LNCaP clone FGC (cell line): ENCODE measurements at regions not wholly inside any gene's neighbourhood (a gene's known extent, or its start where the extent isn't known, plus 50 kb on each side); places are given as distances from the start of the nearest gene placed in this dataset.

Experiments used
- DNase-seq: peaks from one replicate; pipeline ENCODE4 v3.0.0-alpha.2; 2011; ENCODE audit warnings: low read depth
- H3K4me3 ChIP-seq: 2 replicates; pipeline ENCODE4 v1.5.1; 2011; ENCODE audit warnings: mild to moderate bottlenecking, low read depth, low read length, control low read depth
- TF ChIP-seq, protein P1 (sequence below): IDR thresholded peaks from 2 replicates; pipeline ENCODE4 v1.5.1; 2012; ENCODE audit warnings: mild to moderate bottlenecking; ENCODE audit not compliant: control insufficient read depth, insufficient read depth; ENCODE audit errors: extremely low read depth

DNA sequence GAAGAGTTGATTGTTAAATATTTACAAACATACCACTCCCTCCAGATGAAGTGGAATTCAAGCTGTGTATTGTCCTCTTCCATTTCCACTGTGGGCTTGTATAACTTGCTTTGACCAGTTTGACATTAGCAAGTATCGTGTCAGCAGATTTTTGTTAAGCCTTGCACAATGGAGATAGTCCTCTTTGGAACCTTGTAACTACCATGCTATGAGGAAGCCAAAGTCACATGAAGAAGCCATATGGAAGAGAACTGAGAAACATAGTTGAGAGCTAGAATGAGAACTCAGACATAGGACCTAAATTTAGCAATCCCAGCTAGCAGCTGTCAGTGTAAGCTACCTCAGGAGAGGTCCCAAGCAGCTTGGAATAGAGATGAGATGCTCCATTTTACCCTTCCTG lies 889.2 kb downstream of the PDCD6IP start:
- H3K4me3 ChIP-seq = no peak overlapping the region
- TF ChIP-seq, protein P1, sequence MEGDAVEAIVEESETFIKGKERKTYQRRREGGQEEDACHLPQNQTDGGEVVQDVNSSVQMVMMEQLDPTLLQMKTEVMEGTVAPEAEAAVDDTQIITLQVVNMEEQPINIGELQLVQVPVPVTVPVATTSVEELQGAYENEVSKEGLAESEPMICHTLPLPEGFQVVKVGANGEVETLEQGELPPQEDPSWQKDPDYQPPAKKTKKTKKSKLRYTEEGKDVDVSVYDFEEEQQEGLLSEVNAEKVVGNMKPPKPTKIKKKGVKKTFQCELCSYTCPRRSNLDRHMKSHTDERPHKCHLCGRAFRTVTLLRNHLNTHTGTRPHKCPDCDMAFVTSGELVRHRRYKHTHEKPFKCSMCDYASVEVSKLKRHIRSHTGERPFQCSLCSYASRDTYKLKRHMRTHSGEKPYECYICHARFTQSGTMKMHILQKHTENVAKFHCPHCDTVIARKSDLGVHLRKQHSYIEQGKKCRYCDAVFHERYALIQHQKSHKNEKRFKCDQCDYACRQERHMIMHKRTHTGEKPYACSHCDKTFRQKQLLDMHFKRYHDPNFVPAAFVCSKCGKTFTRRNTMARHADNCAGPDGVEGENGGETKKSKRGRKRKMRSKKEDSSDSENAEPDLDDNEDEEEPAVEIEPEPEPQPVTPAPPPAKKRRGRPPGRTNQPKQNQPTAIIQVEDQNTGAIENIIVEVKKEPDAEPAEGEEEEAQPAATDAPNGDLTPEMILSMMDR = no peak
- no peak for DNase-seq

DNA sequence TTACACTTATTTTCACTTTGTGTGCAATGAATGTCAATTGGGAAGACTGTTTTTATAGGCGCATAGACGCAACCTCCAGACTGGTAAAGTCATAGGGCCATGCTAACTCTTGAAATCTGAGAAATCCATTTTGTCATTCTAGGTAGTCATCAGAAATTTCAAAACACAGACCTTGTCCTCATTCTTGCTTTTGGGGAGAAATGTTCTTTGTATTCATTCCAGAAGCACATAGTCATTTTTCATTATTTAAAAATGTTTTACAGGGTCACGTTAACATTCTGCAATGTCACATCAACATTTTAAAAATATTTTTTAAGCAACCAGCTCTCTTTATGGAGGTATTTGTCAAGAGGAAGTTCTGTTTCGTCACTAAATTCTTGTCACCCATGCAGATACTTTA lies 898.4 kb downstream of the PDCD6IP start:
- TF ChIP-seq, protein P1 = no peak
- DNase-seq = no peak
- H3K4me3 ChIP-seq = no peak overlapping the region

DNA sequence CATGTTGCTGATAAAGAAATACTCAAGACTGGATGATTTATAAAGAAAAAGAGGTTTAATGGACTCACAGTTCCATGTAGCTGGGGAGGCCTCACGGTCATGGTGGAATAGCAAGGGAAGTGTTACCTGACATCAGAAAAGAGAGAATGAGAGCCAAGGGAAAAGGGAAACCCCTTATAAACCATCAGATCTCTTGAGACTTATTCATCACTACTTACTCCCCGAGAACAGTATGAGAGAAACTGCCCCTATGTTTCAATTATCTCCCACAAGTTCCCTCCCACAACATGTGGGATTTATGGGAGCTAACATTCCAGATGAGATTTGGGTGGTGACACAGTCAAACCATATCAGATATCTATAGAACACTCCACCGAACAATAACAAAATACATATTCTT lies 904.6 kb downstream of the PDCD6IP start:
- DNase-seq = no peak
- H3K4me3 ChIP-seq = no peak overlapping the region
- TF ChIP-seq, protein P1 = no peak

DNA sequence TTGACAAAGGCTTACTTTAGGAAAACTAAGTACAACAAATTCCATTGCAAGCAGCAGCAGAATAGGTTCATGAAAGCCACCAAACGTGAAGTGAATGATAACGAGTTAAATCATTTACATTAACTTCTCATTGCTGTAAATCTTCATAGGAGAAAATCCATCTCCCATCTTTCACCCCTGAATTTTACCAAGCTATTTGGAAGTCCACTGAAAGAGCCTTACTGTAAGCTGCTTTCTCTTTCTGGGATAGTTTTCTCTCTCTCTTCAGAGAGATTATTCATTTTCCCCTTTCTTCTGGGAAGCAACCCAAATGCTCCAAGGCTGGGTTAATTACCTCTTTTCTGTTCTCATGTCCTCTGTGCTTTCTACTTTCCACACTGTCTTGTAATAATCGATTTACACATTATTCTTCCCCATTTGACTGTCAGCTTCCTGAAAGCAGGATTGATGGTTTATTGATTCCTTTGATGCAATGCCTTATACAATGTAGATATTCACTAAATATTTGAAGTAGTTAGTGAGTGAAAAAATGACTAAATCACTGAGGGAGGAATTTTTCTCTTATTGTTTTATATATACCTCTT lies 914.3 kb upstream of the ARPP21 start:
- no peak overlapping the region for H3K4me3 ChIP-seq
- TF ChIP-seq, protein P1 = no peak
- no peak for DNase-seq

DNA sequence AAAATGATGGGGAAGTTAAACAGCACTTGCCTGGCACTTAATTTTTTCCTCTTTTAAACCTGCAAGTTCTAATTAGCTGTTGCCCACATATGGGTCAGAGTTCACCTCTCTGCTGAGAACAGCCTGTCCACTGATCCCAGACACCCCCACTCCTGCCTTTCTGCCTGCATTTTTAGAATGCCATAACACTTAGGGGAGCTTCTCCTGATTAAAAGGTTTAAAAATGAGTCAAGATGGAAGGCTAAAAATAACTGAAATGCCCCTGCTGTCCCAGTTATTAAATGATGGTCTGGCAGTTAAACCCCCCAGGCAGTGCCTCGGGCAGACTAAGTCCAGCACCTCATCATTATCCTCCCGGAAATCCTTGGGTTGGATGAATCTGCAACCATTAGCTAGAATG lies 913.6 kb upstream of the ARPP21 start:
- no peak for DNase-seq
- TF ChIP-seq, protein P1 = no peak
- H3K4me3 ChIP-seq = no peak overlapping the region

DNA sequence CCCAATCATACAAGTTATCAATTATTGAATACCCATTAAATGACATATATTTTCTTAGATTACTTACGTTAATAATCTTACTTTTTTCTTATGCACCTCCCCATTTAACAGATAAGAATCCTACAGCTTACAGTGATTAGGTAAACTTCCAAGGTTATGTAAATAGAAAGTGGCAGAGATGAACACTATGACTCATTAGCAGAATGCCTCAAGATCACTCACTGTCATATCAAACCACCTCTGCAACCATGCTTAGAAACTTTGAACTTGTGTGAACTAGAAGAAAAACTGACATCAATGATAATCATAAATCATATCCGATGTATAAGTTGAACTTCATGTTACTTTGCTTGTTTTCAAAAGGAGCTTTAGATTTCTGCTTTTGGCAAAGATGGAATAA lies 911.6 kb upstream of the ARPP21 start:
- no peak overlapping the region for H3K4me3 ChIP-seq
- TF ChIP-seq, protein P1 = no peak
- DNase-seq = peak; percentile 44

DNA sequence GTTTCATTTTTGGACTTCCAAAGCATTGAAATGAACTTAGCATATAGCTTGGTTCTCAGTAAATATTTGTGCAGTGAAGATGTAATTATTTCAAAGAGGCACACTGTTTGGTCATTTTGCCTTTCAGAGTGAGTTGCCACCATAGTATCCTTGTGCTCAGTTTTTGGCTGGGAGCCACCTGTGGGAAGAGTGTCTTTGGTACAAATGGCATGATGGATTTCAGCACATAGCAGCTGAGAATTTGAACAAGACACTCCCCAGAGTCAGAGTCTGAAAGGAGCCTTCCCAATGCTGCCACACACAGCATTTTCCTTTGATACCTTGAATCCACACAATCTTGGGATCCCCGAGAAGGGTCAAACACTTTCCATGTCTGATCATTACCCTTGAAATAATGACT lies 897.2 kb upstream of the ARPP21 start:
- no peak overlapping the region for H3K4me3 ChIP-seq
- TF ChIP-seq, protein P1 = no peak
- DNase-seq = no peak
